Type B pancreatic cell (in vitro differentiated cells): ENCODE measurements at regions not wholly inside any gene's neighbourhood (a gene's known extent, or its start where the extent isn't known, plus 50 kb on each side); places are given as distances from the start of the nearest gene placed in this dataset.

Experiments used
- DNase-seq: peaks from one replicate; pipeline ENCODE4 v3.0.0; 2021; ENCODE audit warnings: mixed read lengths; ENCODE audit not compliant: unreplicated experiment; ENCODE audit errors: extremely low spot score
- H3K27ac Mint-ChIP-seq: 2 replicates; pipeline ENCODE4 v1.8.0; 2021; ENCODE audit warnings: mild to moderate bottlenecking, mixed read lengths
- H3K27me3 Mint-ChIP-seq: 2 replicates; pipeline ENCODE4 v1.8.0; 2021; ENCODE audit warnings: mixed read lengths
- H3K36me3 Mint-ChIP-seq: 2 replicates; pipeline ENCODE4 v1.8.0; 2021; ENCODE audit warnings: mixed read lengths
- H3K4me1 Mint-ChIP-seq: one replicate; pipeline ENCODE4 v1.8.0; 2021; ENCODE audit warnings: mixed read lengths; ENCODE audit not compliant: unreplicated experiment
- H3K4me3 Mint-ChIP-seq: 2 replicates; pipeline ENCODE4 v1.8.0; 2021; ENCODE audit warnings: mild to moderate bottlenecking, mixed read lengths
- H3K9me3 Mint-ChIP-seq: 2 replicates; pipeline ENCODE4 v1.8.0; 2021; ENCODE audit warnings: mixed read lengths
- TF ChIP-seq, protein P1 (sequence below): fragments of 200-600 bp; sonication (generic); conservative IDR thresholded peaks from 2 replicates; pipeline ENCODE4 v1.5.0; 2021; ENCODE audit warnings: antibody characterized with exemption, mild to moderate bottlenecking

DNA sequence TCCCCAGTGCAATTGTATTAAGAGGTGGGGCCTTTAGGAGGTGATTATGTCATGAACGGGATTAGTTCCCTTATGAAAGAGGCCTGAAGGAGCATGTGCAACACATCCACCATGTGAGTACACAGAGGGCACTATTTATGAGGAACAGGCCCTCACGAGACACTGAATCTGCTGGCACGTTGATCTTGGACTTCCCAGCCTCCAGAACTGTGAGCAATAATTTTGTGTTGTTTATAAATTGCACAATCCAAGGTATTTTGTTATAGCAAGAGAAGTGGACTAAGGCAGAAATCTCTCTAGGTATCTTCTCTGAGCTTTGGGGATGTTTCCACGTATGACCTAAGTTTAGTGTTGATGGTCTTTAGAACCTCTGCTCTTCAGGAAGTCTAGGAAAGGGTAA is 149.3 kb upstream of the CBLB start:
- Mint-ChIP-seq H3K27me3 (no peaks in the 10 kb centered on the region), H3K27ac (no peak overlapping the region), H3K36me3 (no peaks in the 10 kb centered on the region), H3K9me3 (peaks cover 5% of the 10 kb centered on the region), H3K4me1 (no peaks in the 10 kb centered on the region), H3K4me3 (no peak overlapping the region)
- TF ChIP-seq, protein P1, sequence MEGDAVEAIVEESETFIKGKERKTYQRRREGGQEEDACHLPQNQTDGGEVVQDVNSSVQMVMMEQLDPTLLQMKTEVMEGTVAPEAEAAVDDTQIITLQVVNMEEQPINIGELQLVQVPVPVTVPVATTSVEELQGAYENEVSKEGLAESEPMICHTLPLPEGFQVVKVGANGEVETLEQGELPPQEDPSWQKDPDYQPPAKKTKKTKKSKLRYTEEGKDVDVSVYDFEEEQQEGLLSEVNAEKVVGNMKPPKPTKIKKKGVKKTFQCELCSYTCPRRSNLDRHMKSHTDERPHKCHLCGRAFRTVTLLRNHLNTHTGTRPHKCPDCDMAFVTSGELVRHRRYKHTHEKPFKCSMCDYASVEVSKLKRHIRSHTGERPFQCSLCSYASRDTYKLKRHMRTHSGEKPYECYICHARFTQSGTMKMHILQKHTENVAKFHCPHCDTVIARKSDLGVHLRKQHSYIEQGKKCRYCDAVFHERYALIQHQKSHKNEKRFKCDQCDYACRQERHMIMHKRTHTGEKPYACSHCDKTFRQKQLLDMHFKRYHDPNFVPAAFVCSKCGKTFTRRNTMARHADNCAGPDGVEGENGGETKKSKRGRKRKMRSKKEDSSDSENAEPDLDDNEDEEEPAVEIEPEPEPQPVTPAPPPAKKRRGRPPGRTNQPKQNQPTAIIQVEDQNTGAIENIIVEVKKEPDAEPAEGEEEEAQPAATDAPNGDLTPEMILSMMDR: no peak
- no peak for DNase-seq

GRCh38 chr3:106018929-106019550 is 150.2 kb upstream of the CBLB start:
- DNase-seq: no peak
- Mint-ChIP-seq H3K36me3 (no peaks in the 10 kb centered on the region), H3K9me3 (peaks cover 5% of the 10 kb centered on the region), H3K4me3 (no peak overlapping the region), H3K27me3 (no peaks in the 10 kb centered on the region), H3K27ac (no peak overlapping the region), H3K4me1 (no peaks in the 10 kb centered on the region)
- TF ChIP-seq, protein P1: no peak

DNA sequence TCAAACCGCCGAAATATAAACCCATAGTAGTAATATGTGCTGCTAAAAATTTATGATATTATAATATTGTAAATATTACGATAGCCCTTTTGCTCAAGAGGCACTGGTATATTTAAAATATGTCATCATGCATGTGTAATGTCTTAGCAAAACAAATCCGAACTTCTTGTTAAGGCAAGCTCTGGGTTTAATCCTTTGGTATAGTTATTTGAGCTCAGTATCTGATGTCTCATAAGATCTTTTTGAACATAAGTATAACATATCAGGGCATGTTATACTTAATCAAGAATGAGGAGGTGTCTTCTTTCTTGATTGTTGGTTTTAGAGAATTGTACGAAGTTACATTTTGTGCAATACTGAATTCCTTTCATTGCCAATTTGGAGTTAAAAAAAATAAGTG is 154.1 kb upstream of the CBLB start:
- Mint-ChIP-seq H3K4me1 (no peaks in the 10 kb centered on the region), H3K9me3 (peaks cover 5% of the 10 kb centered on the region), H3K27me3 (no peaks in the 10 kb centered on the region), H3K27ac (no peak overlapping the region), H3K4me3 (no peak overlapping the region), H3K36me3 (no peaks in the 10 kb centered on the region)
- TF ChIP-seq, protein P1: no peak
- no peak for DNase-seq

- Mint-ChIP-seq H3K9me3 (no peaks in the 10 kb centered on the region), H3K36me3 (no peaks in the 10 kb centered on the region), H3K27me3 (no peaks in the 10 kb centered on the region), H3K27ac (no peak overlapping the region), H3K4me1 (no peaks in the 10 kb centered on the region), H3K4me3 (no peak overlapping the region)
- TF ChIP-seq, protein P1: no peak
- no peak for DNase-seq
Measured at GRCh38 chr3:106025151-106025722, 156.4 kb upstream of the CBLB start.

- H3K27ac Mint-ChIP-seq: no peak overlapping the region
- H3K27me3 Mint-ChIP-seq: peaks cover 7% of the 10 kb centered on the region
- H3K4me3 Mint-ChIP-seq: no peak overlapping the region
- TF ChIP-seq, protein P1: no peak
- DNase-seq: no peak
- H3K9me3 Mint-ChIP-seq: no peaks in the 10 kb centered on the region
- H3K4me1 Mint-ChIP-seq: no peaks in the 10 kb centered on the region
- no peaks in the 10 kb centered on the region for H3K36me3 Mint-ChIP-seq
Measured at GRCh38 chr3:106029954-106030626, 161.3 kb upstream of the CBLB start.
